ENCODE measurements at regions not wholly inside any gene's neighbourhood (a gene's known extent, or its start where the extent isn't known, plus 50 kb on each side); places are given as distances from the start of the nearest gene placed in this dataset.

- TF ChIP-seq, protein P1, sequence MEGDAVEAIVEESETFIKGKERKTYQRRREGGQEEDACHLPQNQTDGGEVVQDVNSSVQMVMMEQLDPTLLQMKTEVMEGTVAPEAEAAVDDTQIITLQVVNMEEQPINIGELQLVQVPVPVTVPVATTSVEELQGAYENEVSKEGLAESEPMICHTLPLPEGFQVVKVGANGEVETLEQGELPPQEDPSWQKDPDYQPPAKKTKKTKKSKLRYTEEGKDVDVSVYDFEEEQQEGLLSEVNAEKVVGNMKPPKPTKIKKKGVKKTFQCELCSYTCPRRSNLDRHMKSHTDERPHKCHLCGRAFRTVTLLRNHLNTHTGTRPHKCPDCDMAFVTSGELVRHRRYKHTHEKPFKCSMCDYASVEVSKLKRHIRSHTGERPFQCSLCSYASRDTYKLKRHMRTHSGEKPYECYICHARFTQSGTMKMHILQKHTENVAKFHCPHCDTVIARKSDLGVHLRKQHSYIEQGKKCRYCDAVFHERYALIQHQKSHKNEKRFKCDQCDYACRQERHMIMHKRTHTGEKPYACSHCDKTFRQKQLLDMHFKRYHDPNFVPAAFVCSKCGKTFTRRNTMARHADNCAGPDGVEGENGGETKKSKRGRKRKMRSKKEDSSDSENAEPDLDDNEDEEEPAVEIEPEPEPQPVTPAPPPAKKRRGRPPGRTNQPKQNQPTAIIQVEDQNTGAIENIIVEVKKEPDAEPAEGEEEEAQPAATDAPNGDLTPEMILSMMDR (IDR thresholded peaks at IDR 0.05; ENCODE audit: insufficient read depth, low read length, severe bottlenecking) = no peak
- Histone ChIP-seq H3K36me3 (ENCODE audit: control insufficient read depth, insufficient read depth, low read length) (no peaks in the 10 kb centered on the region), H3K27me3 (ENCODE audit: control insufficient read depth, insufficient read depth, low read length) (no peaks in the 10 kb centered on the region), H3K4me3 (ENCODE audit: low read depth, low read length) (no peak overlapping the region)
- FAIRE-seq (no peak), DNase-seq (ENCODE audit: low read depth) (no peak)
These were observed 227.8 kb upstream of the KLF6 start for GRCh38 chr10:4012848-4013247.

DNA sequence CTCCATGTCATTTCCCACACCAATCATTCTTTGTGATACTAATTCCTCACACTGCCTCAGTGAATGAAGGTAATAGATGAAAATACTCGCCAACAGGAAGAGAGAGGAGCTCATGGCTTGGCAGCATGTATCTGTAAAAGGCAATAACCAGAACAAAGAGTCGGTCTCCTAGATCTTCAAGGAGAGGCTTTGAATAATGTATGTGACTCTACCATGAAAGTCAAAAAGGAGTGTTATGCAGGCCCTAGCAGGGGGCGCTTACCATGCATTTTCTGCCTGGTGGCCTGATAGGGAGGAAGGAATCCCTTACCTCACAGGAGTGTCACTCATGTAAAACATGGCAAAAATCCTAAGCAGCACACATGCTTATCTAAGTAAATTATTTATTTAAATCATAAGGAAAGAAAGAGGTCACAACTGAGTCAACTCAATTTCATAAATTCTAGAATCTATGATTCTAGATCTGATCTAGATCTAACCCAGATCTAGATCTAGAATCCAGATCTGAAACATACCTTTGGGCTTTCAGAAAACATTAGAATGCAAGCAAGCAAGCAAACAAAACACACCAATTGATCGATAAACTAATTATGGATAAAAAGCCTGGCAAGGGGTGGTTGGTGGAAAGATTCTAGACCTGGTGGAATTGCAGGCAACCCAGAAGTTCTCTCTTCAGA, 226.3 kb upstream of the KLF6 start:
- no peak for DNase-seq (ENCODE audit: low read depth)
- FAIRE-seq = no peak
- TF ChIP-seq, protein P1 (IDR thresholded peaks at IDR 0.05; ENCODE audit: insufficient read depth, low read length, severe bottlenecking) = no peak
- Histone ChIP-seq H3K36me3 (ENCODE audit: control insufficient read depth, insufficient read depth, low read length) (no peaks in the 10 kb centered on the region), H3K27me3 (ENCODE audit: control insufficient read depth, insufficient read depth, low read length) (no peaks in the 10 kb centered on the region), H3K4me3 (ENCODE audit: low read depth, low read length) (no peak overlapping the region)

DNA sequence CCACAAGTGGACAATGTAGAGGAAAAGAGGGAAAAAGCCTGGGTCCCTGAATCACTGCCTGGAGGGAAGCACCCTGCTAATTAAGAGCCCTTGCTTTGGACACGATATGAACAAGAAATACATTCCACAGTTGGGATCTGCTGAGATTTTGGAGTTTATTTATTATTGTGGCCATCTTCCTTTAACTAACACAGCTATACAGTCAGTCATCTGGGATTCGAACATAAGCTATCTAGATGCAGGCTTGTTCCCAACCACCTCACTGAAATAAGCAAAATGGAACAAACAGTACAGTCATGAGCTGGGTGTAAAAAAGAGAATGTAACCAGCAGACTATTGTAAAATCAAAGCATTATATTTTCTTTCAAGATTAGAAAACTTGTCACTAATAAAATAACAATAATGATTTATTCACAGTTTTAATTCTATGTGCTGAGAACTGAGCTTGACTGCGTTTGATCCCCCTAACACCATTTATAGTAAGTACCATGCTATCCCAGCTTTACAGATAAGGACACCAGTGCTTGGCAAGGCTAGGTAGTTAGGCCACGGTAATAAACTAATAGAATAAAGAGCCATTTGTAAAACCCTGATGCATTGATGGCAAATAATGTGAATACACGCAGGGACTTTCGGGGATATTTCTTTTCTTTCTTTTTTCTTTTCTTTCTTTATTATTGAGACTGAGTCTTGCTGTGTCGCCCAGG, 223.8 kb upstream of the KLF6 start:
- Histone ChIP-seq H3K36me3 (ENCODE audit: control insufficient read depth, insufficient read depth, low read length) (no peaks in the 10 kb centered on the region), H3K4me3 (ENCODE audit: low read depth, low read length) (no peak overlapping the region), H3K27me3 (ENCODE audit: control insufficient read depth, insufficient read depth, low read length) (no peaks in the 10 kb centered on the region)
- DNase-seq (ENCODE audit: low read depth) (no peak), FAIRE-seq (no peak)
- TF ChIP-seq, protein P1 (IDR thresholded peaks at IDR 0.05; ENCODE audit: insufficient read depth, low read length, severe bottlenecking) = no peak

DNA sequence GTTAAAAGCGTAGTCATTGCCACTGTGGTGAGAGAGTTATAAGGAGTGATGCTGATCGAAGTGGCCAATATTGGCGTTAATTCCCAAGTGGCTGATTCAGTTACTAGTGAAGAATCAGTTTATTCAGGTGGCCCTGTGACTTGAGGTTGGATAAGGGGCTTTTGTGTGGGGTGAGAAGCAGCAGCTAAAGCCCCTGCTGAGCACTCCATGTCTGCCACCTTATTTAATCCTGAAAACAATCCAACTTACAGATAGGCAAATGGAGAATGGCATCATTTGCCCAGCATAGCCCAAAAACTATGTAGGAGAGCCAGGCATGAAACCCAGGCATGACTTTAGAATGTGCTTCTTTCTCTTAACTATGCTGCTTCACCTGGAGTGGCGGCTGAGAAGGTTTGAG, 222.8 kb upstream of the KLF6 start:
- H3K4me3 ChIP-seq (ENCODE audit: low read depth, low read length) = no peak overlapping the region
- no peaks in the 10 kb centered on the region for H3K27me3 ChIP-seq (ENCODE audit: control insufficient read depth, insufficient read depth, low read length)

GRCh38 chr10:4006858-4007257, 221.8 kb upstream of the KLF6 start:
- TF ChIP-seq, protein P1 (IDR thresholded peaks at IDR 0.05; ENCODE audit: insufficient read depth, low read length, severe bottlenecking) = no peak
- FAIRE-seq (no peak), DNase-seq (ENCODE audit: low read depth) (no peak)
- Histone ChIP-seq H3K4me3 (ENCODE audit: low read depth, low read length) (no peak overlapping the region), H3K36me3 (ENCODE audit: control insufficient read depth, insufficient read depth, low read length) (no peaks in the 10 kb centered on the region), H3K27me3 (ENCODE audit: control insufficient read depth, insufficient read depth, low read length) (no peaks in the 10 kb centered on the region)

More for the DNA sequence above, 222.8 kb upstream of the KLF6 start:
- TF ChIP-seq, protein P1 (IDR thresholded peaks at IDR 0.05; ENCODE audit: insufficient read depth, low read length, severe bottlenecking) = no peak
- DNase-seq (ENCODE audit: low read depth) (no peak), FAIRE-seq (no peak)
- H3K36me3 ChIP-seq (ENCODE audit: control insufficient read depth, insufficient read depth, low read length) = no peaks in the 10 kb centered on the region

Data from bronchial epithelial cell (primary cell).